Esophagus squamous epithelium (tissue), 4 donors: ENCODE measurements at regions not wholly inside any gene's neighbourhood (a gene's known extent, or its start where the extent isn't known, plus 50 kb on each side); places are given as distances from the start of the nearest gene placed in this dataset.

Experiments
- POLR2A ChIP-seq, 4 donors: fragments of 450-650 bp; IDR thresholded peaks; one replicate each; pipeline ENCODE4 v1.6.1; 2017; ENCODE audit warnings: antibody characterized with exemption in 4 of 4, mild to moderate bottlenecking in 4 of 4, moderate library complexity in 3 of 4
- TF ChIP-seq, protein P1 (sequence below), 6 experiments: fragments of 450-650 bp in 4 of 6; fragments of 200-600 bp in 2 of 6; sonication (generic) in 2 of 6; IDR thresholded peaks; one replicate each; pipeline ENCODE4 v1.5.1; 2016 to 2019; ENCODE audit warnings: antibody characterized with exemption in 6 of 6, mild to moderate bottlenecking in 4 of 6, moderate library complexity in 4 of 6

DNA sequence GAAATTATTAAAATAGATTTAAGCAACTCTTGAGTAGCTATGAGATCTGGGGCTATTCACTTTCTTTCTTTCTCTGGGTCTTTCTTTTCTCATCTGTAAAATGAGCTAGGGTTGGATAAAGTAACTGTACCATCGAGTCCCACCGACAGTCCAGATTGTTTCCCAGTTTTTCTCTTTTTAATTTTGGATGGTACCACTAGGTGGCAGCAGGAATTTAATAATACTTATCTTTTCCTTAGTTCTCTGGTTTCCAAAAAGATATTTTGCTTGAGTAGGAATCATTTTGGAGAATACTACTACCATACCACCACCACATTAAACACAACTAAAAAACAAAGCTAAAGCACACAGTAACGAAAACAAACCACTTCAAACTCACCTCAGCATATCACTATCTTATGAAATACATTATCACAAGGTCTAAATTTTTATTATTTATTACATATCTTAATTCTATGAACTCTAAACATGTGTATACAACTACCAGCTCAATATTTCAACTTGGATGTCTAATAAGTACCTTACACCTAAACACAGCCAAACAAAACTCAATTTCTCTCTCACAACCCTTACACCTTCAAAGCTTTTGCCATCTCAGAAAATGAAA is 584.0 kb downstream of the KCNA4 start:
- TF ChIP-seq, protein P1, sequence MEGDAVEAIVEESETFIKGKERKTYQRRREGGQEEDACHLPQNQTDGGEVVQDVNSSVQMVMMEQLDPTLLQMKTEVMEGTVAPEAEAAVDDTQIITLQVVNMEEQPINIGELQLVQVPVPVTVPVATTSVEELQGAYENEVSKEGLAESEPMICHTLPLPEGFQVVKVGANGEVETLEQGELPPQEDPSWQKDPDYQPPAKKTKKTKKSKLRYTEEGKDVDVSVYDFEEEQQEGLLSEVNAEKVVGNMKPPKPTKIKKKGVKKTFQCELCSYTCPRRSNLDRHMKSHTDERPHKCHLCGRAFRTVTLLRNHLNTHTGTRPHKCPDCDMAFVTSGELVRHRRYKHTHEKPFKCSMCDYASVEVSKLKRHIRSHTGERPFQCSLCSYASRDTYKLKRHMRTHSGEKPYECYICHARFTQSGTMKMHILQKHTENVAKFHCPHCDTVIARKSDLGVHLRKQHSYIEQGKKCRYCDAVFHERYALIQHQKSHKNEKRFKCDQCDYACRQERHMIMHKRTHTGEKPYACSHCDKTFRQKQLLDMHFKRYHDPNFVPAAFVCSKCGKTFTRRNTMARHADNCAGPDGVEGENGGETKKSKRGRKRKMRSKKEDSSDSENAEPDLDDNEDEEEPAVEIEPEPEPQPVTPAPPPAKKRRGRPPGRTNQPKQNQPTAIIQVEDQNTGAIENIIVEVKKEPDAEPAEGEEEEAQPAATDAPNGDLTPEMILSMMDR (IDR thresholded peaks at IDR 0.05) = peak in 4 of 6 experiments; percentile 19 to 49 (median 34)
- TF ChIP-seq POLR2A (IDR thresholded peaks at IDR 0.05) = no peak
